Thyroid gland (tissue), 4 donors: ENCODE measurements at regions not wholly inside any gene's neighbourhood (a gene's known extent, or its start where the extent isn't known, plus 50 kb on each side); places are given as distances from the start of the nearest gene placed in this dataset.

Experiments used
- DNase-seq, 2 donors: peaks; one replicate each; pipeline ENCODE4 v3.0.0-alpha.2; 2019
- H3K27ac ChIP-seq, 3 donors: fragments of 200-600 bp; sonication (generic); 1 replicate in 2 of 3; 2 replicates in 1 of 3; pipeline ENCODE4 v1.5.1; 2016 to 2019; ENCODE audit warnings: mild to moderate bottlenecking in 1 of 3, moderate library complexity in 1 of 3
- H3K27me3 ChIP-seq: fragments of 200-600 bp; sonication (generic); one replicate; pipeline ENCODE4 v1.5.1; 2019
- H3K36me3 ChIP-seq, 2 donors: fragments of 200-600 bp; sonication (generic); one replicate each; pipeline ENCODE4 v1.5.1; 2016 to 2019
- H3K4me1 ChIP-seq, 2 donors: fragments of 200-600 bp; sonication (generic); one replicate each; pipeline ENCODE4 v1.5.1; 2017 to 2019
- H3K4me3 ChIP-seq, 3 donors: fragments of 200-600 bp; sonication (generic); replicated peaks in 1 of 3; 1 replicate in 2 of 3; 2 replicates in 1 of 3; pipeline ENCODE4 v1.5.1; 2016; ENCODE audit warnings: mild to moderate bottlenecking in 1 of 3
- H3K9me3 ChIP-seq: fragments of 200-600 bp; sonication (generic); one replicate; pipeline ENCODE4 v1.5.1; 2017
- CTCF ChIP-seq, 6 experiments: fragments of 200-600 bp in 3 of 6; fragments of 450-650 bp in 3 of 6; sonication (generic) in 3 of 6; IDR thresholded peaks; one replicate each; pipeline ENCODE4 v1.5.1; 2016 to 2019; ENCODE audit warnings: antibody characterized with exemption in 6 of 6, mild to moderate bottlenecking in 2 of 6, inconsistent platforms in 1 of 6, moderate library complexity in 1 of 6
- POLR2A ChIP-seq, 2 donors: fragments of 450-650 bp; IDR thresholded peaks; one replicate each; pipeline ENCODE4 v1.6.1; 2017; ENCODE audit warnings: antibody characterized with exemption in 2 of 2, mild to moderate bottlenecking in 2 of 2, moderate library complexity in 1 of 2
- WGBS, 2 donors: methylation state at CpG; one replicate each; pipeline ENCODE4 v1.1.5; 2017; 5-methylcytosine and 5-hydroxymethylcytosine counted together
- intact Hi-C: fragments of 100-400 bp; cut with DNase I; formaldehyde crosslinking; loops from one replicate; pipeline ENCODE4 v1.15.1; 2023

GRCh38 chr2:217434180-217434975 is 568.4 kb downstream of the TNS1 start:
- DNase-seq: peak; percentile 93 to 95
- Histone ChIP-seq H3K9me3 (no peaks in the 10 kb centered on the region), H3K27me3 (no peaks in the 10 kb centered on the region), H3K4me3 (no peak overlapping the region), H3K36me3 (no peaks in the 10 kb centered on the region), H3K4me1 (peaks cover 60 to 82% of the 10 kb centered on the region in 2 donors), H3K27ac (peak overlapping the region; percentile 77 to 93 (median 78))
- WGBS, 2 donors: 46 to 49% methylated on average over 7 to 8 of the region's 8 CpGs
- intact Hi-C loops: loop anchor here (10.0 kb wide), 1 partner anchor 70 kb away; no protein-coding TSS in a partner anchor
- TF ChIP-seq POLR2A (IDR thresholded peaks at IDR 0.05) (peak in 1 of 2 donors; percentile 84), CTCF (IDR thresholded peaks at IDR 0.05) (peak in 1 of 6 experiments; percentile 21)

GRCh38 chr2:217433522-217433921 is 569.3 kb downstream of the TNS1 start:
- TF ChIP-seq CTCF (IDR thresholded peaks at IDR 0.05) (no peak), POLR2A (IDR thresholded peaks at IDR 0.05) (no peak)
- peak overlapping the region; percentile 77 to 93 (median 78) for H3K27ac ChIP-seq

GRCh38 chr2:217431577-217432269 is 571.1 kb downstream of the TNS1 start:
- H3K4me3 ChIP-seq: no peak overlapping the region
- 55 to 82% methylated on average over 7 of the region's 7 CpGs for WGBS, 2 donors
- no peaks in the 10 kb centered on the region for H3K27me3 ChIP-seq
- H3K36me3 ChIP-seq: no peaks in the 10 kb centered on the region
- intact Hi-C loops: loop anchor here (10.0 kb wide), 1 partner anchor 67 kb away; no protein-coding TSS in a partner anchor
- no peak for DNase-seq
- peaks cover 49 to 66% of the 10 kb centered on the region in 2 donors for H3K4me1 ChIP-seq
- TF ChIP-seq POLR2A (IDR thresholded peaks at IDR 0.05) (no peak), CTCF (IDR thresholded peaks at IDR 0.05) (no peak)
- H3K27ac ChIP-seq: peak overlapping the region in 1 of 3 donors; percentile 42
- H3K9me3 ChIP-seq: no peaks in the 10 kb centered on the region

More at GRCh38 chr2:217433522-217433921, 569.3 kb downstream of the TNS1 start:
- Histone ChIP-seq H3K36me3 (no peaks in the 10 kb centered on the region), H3K4me1 (peaks cover 60 to 80% of the 10 kb centered on the region in 2 donors), H3K27me3 (no peaks in the 10 kb centered on the region), H3K9me3 (no peaks in the 10 kb centered on the region), H3K4me3 (no peak overlapping the region)
- intact Hi-C loops: loop anchor here (10.0 kb wide), 1 partner anchor 69 kb away; no protein-coding TSS in a partner anchor
- peak; percentile 53 to 55 for DNase-seq
- 86 to 87% methylated on average over 6 of the region's 6 CpGs for WGBS, 2 donors

GRCh38 chr2:217430916-217431576 is 571.2 kb upstream of the TNP1 start:
- Histone ChIP-seq H3K9me3 (no peaks in the 10 kb centered on the region), H3K4me3 (no peak overlapping the region), H3K36me3 (no peaks in the 10 kb centered on the region), H3K4me1 (peaks cover 42 to 59% of the 10 kb centered on the region in 2 donors), H3K27me3 (no peaks in the 10 kb centered on the region), H3K27ac (peak overlapping the region in 1 of 3 donors; percentile 42)
- 72 to 86% methylated on average over 3 of the region's 3 CpGs for WGBS, 2 donors
- no peak for DNase-seq
- TF ChIP-seq CTCF (IDR thresholded peaks at IDR 0.05) (no peak), POLR2A (IDR thresholded peaks at IDR 0.05) (no peak)
- intact Hi-C loops: loop anchor here (10.0 kb wide), 1 partner anchor 66 kb away; no protein-coding TSS in a partner anchor
